HEK293 (cell line): ENCODE measurements at regions not wholly inside any gene's neighbourhood (a gene's known extent, or its start where the extent isn't known, plus 50 kb on each side); places are given as distances from the start of the nearest gene placed in this dataset.

Source experiments
- CTCF ChIA-PET: fragments of 350-600 bp; formaldehyde crosslinking; extraction: SDS; loops from one replicate; lab custom pipeline; 2021; ENCODE audit warnings: antibody characterized with exemption; lab: Yijun Ruan, JAX
- POLR2A ChIA-PET: fragments of 300-600 bp; formaldehyde crosslinking; extraction: SDS; loops from one replicate; lab custom pipeline; 2020; ENCODE audit warnings: antibody characterized with exemption, inconsistent platforms; lab: Yijun Ruan, JAX
- H3K27ac ChIP-seq: fragments of 200-500 bp; sonication (Bioruptor generic); 2 replicates; pipeline ENCODE4 v1.5.1; 2014; ENCODE audit warnings: low read depth, low read length, control low read depth, inconsistent platforms; ENCODE audit errors: extremely low read depth
- H3K36me3 ChIP-seq, 2 experiments: fragments of 200-500 bp in 1 of 2; sonication (Bioruptor generic) in 1 of 2; 1 replicate in 1 of 2; 2 replicates in 1 of 2; pipeline ENCODE4 v1.5.1; 2014 to 2017; ENCODE audit warnings: inconsistent platforms in 2 of 2, low read length in 2 of 2; ENCODE audit not compliant: control insufficient read depth in 2 of 2, insufficient read depth in 1 of 2
- H3K4me1 ChIP-seq: fragments of 200-500 bp; sonication (Bioruptor generic); 2 replicates; pipeline ENCODE4 v1.5.1; 2014; ENCODE audit warnings: mild to moderate bottlenecking, low read length, inconsistent platforms; ENCODE audit not compliant: control insufficient read depth, insufficient read depth
- H3K4me3 ChIP-seq: 2 replicates; pipeline ENCODE4 v1.5.1; 2011; ENCODE audit warnings: low read depth, mild to moderate bottlenecking, control low read depth, low read length, moderate library complexity
- H3K9me3 ChIP-seq: fragments of 200-500 bp; sonication (Bioruptor generic); 2 replicates; pipeline ENCODE4 v1.5.1; 2014; ENCODE audit warnings: low read depth, low read length, inconsistent platforms; ENCODE audit not compliant: control insufficient read depth, insufficient read depth
- EGR2 ChIP-seq: fragments of 450-650 bp; formaldehyde crosslinking; IDR thresholded peaks from 2 replicates; pipeline ENCODE4 v1.5.1; 2016; ENCODE audit warnings: low read depth, missing biosample characterization, missing genetic modification characterization
- HOXD13 ChIP-seq: sonication (generic); formaldehyde crosslinking; IDR thresholded peaks from 2 replicates; pipeline ENCODE4 v1.8.0; 2022; ENCODE audit warnings: missing genetic modification reagents, borderline replicate concordance
- IKZF3 ChIP-seq: fragments of 450-650 bp; IDR thresholded peaks from 2 replicates; pipeline ENCODE4 v1.5.0; 2018; ENCODE audit warnings: missing biosample characterization, mild to moderate bottlenecking, missing genetic modification characterization, moderate library complexity
- OVOL3 ChIP-seq: fragments of 450-650 bp; formaldehyde crosslinking; IDR thresholded peaks from 2 replicates; pipeline ENCODE4 v1.5.1; 2016; ENCODE audit warnings: missing biosample characterization, missing genetic modification characterization
- REPIN1 ChIP-seq: fragments of 450-650 bp; formaldehyde crosslinking; IDR thresholded peaks from 2 replicates; pipeline ENCODE4 v1.5.1; 2017; ENCODE audit warnings: missing biosample characterization, missing genetic modification characterization, low read depth
- ZNF146 ChIP-seq: fragments of 450-650 bp; formaldehyde crosslinking; IDR thresholded peaks from 2 replicates; pipeline ENCODE4 v1.5.1; 2016; ENCODE audit warnings: missing biosample characterization, missing genetic modification characterization
- ZNF266 ChIP-seq: fragments of 450-650 bp; formaldehyde crosslinking; IDR thresholded peaks from 2 replicates; pipeline ENCODE4 v1.5.1; 2016; ENCODE audit warnings: missing biosample characterization, missing genetic modification characterization, low read depth
- ZNF292 ChIP-seq: fragments of 450-650 bp; formaldehyde crosslinking; IDR thresholded peaks from 2 replicates; pipeline ENCODE4 v1.5.1; 2016; ENCODE audit warnings: low read depth, missing biosample characterization, missing genetic modification characterization, borderline replicate concordance
- ZNF335 ChIP-seq: fragments of 450-650 bp; formaldehyde crosslinking; conservative IDR thresholded peaks from 2 replicates; pipeline ENCODE4 v1.5.1; 2016; ENCODE audit warnings: missing biosample characterization, missing genetic modification characterization
- ZNF555 ChIP-seq: fragments of 450-650 bp; formaldehyde crosslinking; conservative IDR thresholded peaks from 2 replicates; pipeline ENCODE4 v1.5.1; 2017; ENCODE audit warnings: missing biosample characterization, mild to moderate bottlenecking, missing genetic modification characterization, inconsistent platforms
- ZNF571 ChIP-seq: fragments of 450-650 bp; formaldehyde crosslinking; IDR thresholded peaks from 2 replicates; pipeline ENCODE4 v1.5.0; 2017; ENCODE audit warnings: missing biosample characterization, missing genetic modification characterization
- ZNF792 ChIP-seq: fragments of 450-650 bp; formaldehyde crosslinking; IDR thresholded peaks from 2 replicates; pipeline ENCODE4 v1.5.1; 2016; ENCODE audit warnings: missing biosample characterization, missing genetic modification characterization
- ZNF830 ChIP-seq: fragments of 450-650 bp; IDR thresholded peaks from 2 replicates; pipeline ENCODE4 v1.5.0; 2018; ENCODE audit warnings: missing biosample characterization, missing genetic modification characterization, low read depth, mild to moderate bottlenecking, moderate library complexity
- ZSCAN23 ChIP-seq: fragments of 450-650 bp; formaldehyde crosslinking; IDR thresholded peaks from 2 replicates; pipeline ENCODE4 v1.5.1; 2016; ENCODE audit warnings: missing biosample characterization, missing genetic modification characterization
- TF ChIP-seq, protein P1 (sequence below): fragments of 450-650 bp; formaldehyde crosslinking; IDR thresholded peaks from 2 replicates; pipeline ENCODE4 v1.5.1; 2017; ENCODE audit warnings: missing biosample characterization, missing genetic modification characterization
- TF ChIP-seq, protein P2 (sequence below): fragments of 450-650 bp; formaldehyde crosslinking; IDR thresholded peaks from 2 replicates; pipeline ENCODE4 v1.5.1; 2016; ENCODE audit warnings: missing biosample characterization, missing genetic modification characterization, borderline replicate concordance
- TF ChIP-seq, protein P3 (sequence below): fragments of 450-650 bp; formaldehyde crosslinking; IDR thresholded peaks from 2 replicates; pipeline ENCODE4 v1.5.1; 2016; ENCODE audit warnings: missing biosample characterization, missing genetic modification characterization
- TF ChIP-seq, protein P4 (sequence below): fragments of 450-650 bp; formaldehyde crosslinking; IDR thresholded peaks from 2 replicates; pipeline ENCODE4 v1.5.1; 2016; ENCODE audit warnings: missing biosample characterization, missing genetic modification characterization
- TF ChIP-seq, protein P5 (sequence below): fragments of 450-650 bp; formaldehyde crosslinking; IDR thresholded peaks from 2 replicates; pipeline ENCODE4 v1.5.1; 2016; ENCODE audit warnings: missing biosample characterization, missing genetic modification characterization, low read depth
- TF ChIP-seq, protein P6 (sequence below): fragments of 450-650 bp; IDR thresholded peaks from 2 replicates; pipeline ENCODE4 v1.5.1; 2018; ENCODE audit warnings: missing biosample characterization, missing genetic modification characterization
- TF ChIP-seq, protein P7 (sequence below): sonication (generic); formaldehyde crosslinking; IDR thresholded peaks from 2 replicates; pipeline ENCODE4 v1.8.1; 2022; ENCODE audit warnings: mild to moderate bottlenecking, moderate library complexity, missing genetic modification reagents
- TF ChIP-seq, protein P8 (sequence below): fragments of 450-650 bp; IDR thresholded peaks from 2 replicates; pipeline ENCODE4 v1.5.1; 2018; ENCODE audit warnings: missing biosample characterization, mild to moderate bottlenecking, missing genetic modification characterization

DNA sequence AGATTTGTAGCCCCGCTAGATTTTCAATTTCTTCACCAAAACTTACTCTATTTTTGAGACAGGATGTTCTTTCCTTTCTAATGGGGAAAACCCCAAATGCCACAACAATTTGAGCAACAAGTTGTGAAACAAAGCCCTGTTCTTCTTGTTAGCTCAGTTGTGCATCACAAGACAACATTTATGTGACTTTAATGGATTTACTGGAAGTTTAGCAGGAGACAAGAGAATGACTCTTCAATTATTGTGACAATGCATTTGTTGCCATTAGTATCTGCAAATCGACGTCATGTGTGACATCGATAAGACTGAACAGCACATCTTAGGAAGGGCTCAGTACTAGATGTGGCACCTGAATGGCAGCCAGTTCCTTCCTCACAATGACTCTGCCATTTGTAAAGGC lies 1028.9 kb upstream of the TMEM132C start:
- Histone ChIP-seq H3K36me3 (no peaks in the 10 kb centered on the region), H3K4me1 (no peaks in the 10 kb centered on the region), H3K27ac (no peak overlapping the region), H3K9me3 (no peaks in the 10 kb centered on the region), H3K4me3 (no peak overlapping the region)
- ChIA-PET POLR2A (no interaction called here), CTCF (no interaction called here)
- TF ChIP-seq REPIN1 (tag by site-specific recombination) (no peak), ZNF571 (tag by site-specific recombination) (no peak), OVOL3 (no peak)
- TF ChIP-seq, protein P1, sequence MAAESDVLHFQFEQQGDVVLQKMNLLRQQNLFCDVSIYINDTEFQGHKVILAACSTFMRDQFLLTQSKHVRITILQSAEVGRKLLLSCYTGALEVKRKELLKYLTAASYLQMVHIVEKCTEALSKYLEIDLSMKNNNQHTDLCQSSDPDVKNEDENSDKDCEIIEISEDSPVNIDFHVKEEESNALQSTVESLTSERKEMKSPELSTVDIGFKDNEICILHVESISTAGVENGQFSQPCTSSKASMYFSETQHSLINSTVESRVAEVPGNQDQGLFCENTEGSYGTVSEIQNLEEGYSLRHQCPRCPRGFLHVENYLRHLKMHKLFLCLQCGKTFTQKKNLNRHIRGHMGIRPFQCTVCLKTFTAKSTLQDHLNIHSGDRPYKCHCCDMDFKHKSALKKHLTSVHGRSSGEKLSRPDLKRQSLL (tag by site-specific recombination) = no peak

DNA sequence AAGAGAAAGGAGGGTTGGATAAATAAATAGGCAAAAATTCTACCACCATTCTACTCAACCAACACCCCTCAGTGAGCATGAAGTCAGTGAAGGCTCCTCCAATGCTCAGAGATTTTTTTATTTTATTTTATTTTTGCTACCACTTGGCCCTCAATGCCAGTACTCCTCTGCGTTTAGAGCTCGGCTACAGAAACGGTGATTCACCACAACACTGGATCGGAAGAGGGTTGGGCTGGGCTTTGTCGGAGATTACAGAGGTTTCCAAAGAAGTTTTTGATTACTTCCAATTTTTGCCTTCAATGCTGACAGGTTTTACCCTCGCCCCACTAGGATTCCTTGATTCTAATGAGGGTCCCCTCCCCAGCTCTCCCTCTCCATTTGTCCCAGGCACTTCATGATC lies 1027.2 kb upstream of the TMEM132C start:
- no peaks in the 10 kb centered on the region for H3K4me1 ChIP-seq
- TF ChIP-seq HOXD13 (CRISPR knock-in tag) (no peak), EGR2 (tag by site-specific recombination) (no peak), ZNF792 (no peak), ZNF830 (tag by site-specific recombination) (no peak), ZNF266 (tag by site-specific recombination) (no peak), IKZF3 (no peak), ZNF555 (tag by site-specific recombination) (no peak), ZNF146 (tag by site-specific recombination) (no peak), ZNF335 (tag by site-specific recombination) (no peak), ZNF292 (tag by site-specific recombination) (no peak), ZSCAN23 (no peak)
- TF ChIP-seq, protein P2, sequence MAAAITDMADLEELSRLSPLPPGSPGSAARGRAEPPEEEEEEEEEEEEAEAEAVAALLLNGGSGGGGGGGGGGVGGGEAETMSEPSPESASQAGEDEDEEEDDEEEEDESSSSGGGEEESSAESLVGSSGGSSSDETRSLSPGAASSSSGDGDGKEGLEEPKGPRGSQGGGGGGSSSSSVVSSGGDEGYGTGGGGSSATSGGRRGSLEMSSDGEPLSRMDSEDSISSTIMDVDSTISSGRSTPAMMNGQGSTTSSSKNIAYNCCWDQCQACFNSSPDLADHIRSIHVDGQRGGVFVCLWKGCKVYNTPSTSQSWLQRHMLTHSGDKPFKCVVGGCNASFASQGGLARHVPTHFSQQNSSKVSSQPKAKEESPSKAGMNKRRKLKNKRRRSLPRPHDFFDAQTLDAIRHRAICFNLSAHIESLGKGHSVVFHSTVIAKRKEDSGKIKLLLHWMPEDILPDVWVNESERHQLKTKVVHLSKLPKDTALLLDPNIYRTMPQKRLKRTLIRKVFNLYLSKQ (tag by site-specific recombination) = no peak
- TF ChIP-seq, protein P3, sequence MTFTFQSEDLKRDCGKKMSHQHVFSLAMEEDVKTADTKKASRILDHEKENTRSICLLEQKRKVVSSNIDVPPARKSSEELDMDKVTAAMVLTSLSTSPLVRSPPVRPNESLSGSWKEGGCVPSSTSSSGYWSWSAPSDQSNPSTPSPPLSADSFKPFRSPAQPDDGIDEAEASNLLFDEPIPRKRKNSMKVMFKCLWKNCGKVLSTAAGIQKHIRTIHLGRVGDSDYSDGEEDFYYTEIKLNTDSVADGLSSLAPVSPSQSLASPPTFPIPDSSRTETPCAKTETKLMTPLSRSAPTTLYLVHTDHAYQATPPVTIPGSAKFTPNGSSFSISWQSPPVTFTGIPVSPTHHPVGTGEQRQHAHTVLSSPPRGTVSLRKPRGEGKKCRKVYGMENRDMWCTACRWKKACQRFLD (tag by site-specific recombination) = no peak
- TF ChIP-seq, protein P4, sequence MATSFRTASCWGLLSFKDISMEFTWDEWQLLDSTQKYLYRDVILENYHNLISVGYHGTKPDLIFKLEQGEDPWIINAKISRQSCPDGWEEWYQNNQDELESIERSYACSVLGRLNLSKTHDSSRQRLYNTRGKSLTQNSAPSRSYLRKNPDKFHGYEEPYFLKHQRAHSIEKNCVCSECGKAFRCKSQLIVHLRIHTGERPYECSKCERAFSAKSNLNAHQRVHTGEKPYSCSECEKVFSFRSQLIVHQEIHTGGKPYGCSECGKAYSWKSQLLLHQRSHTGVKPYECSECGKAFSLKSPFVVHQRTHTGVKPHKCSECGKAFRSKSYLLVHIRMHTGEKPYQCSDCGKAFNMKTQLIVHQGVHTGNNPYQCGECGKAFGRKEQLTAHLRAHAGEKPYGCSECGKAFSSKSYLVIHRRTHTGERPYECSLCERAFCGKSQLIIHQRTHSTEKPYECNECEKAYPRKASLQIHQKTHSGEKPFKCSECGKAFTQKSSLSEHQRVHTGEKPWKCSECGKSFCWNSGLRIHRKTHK (tag by site-specific recombination) = no peak
- TF ChIP-seq, protein P5, sequence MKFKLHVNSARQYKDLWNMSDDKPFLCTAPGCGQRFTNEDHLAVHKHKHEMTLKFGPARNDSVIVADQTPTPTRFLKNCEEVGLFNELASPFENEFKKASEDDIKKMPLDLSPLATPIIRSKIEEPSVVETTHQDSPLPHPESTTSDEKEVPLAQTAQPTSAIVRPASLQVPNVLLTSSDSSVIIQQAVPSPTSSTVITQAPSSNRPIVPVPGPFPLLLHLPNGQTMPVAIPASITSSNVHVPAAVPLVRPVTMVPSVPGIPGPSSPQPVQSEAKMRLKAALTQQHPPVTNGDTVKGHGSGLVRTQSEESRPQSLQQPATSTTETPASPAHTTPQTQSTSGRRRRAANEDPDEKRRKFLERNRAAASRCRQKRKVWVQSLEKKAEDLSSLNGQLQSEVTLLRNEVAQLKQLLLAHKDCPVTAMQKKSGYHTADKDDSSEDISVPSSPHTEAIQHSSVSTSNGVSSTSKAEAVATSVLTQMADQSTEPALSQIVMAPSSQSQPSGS (tag by site-specific recombination) = no peak
- TF ChIP-seq, protein P6, sequence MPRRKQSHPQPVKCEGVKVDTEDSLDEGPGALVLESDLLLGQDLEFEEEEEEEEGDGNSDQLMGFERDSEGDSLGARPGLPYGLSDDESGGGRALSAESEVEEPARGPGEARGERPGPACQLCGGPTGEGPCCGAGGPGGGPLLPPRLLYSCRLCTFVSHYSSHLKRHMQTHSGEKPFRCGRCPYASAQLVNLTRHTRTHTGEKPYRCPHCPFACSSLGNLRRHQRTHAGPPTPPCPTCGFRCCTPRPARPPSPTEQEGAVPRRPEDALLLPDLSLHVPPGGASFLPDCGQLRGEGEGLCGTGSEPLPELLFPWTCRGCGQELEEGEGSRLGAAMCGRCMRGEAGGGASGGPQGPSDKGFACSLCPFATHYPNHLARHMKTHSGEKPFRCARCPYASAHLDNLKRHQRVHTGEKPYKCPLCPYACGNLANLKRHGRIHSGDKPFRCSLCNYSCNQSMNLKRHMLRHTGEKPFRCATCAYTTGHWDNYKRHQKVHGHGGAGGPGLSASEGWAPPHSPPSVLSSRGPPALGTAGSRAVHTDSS = no peak
- TF ChIP-seq, protein P7, sequence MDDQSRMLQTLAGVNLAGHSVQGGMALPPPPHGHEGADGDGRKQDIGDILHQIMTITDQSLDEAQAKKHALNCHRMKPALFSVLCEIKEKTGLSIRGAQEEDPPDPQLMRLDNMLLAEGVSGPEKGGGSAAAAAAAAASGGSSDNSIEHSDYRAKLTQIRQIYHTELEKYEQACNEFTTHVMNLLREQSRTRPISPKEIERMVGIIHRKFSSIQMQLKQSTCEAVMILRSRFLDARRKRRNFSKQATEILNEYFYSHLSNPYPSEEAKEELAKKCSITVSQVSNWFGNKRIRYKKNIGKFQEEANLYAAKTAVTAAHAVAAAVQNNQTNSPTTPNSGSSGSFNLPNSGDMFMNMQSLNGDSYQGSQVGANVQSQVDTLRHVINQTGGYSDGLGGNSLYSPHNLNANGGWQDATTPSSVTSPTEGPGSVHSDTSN = no peak
- TF ChIP-seq, protein P8, sequence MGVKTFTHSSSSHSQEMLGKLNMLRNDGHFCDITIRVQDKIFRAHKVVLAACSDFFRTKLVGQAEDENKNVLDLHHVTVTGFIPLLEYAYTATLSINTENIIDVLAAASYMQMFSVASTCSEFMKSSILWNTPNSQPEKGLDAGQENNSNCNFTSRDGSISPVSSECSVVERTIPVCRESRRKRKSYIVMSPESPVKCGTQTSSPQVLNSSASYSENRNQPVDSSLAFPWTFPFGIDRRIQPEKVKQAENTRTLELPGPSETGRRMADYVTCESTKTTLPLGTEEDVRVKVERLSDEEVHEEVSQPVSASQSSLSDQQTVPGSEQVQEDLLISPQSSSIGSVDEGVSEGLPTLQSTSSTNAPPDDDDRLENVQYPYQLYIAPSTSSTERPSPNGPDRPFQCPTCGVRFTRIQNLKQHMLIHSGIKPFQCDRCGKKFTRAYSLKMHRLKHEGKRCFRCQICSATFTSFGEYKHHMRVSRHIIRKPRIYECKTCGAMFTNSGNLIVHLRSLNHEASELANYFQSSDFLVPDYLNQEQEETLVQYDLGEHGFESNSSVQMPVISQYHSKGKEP (tag by site-specific recombination) = no peak
- ChIA-PET CTCF (no interaction called here), POLR2A (no interaction called here)
- no peaks in the 10 kb centered on the region for H3K36me3 ChIP-seq
- no peak overlapping the region for H3K4me3 ChIP-seq
- no peaks in the 10 kb centered on the region for H3K9me3 ChIP-seq
- no peak overlapping the region for H3K27ac ChIP-seq
